NCI-H1694 (cell line): ENCODE measurements at regions not wholly inside any gene's neighbourhood (a gene's known extent, or its start where the extent isn't known, plus 50 kb on each side); places are given as distances from the start of the nearest gene placed in this dataset.
A peak's percentile ranks its signal among the peaks of the same experiment; 100 is the strongest.

Experiments
- DNase-seq: peaks from one replicate; lab custom pipeline; 2025; lab: John Stamatoyannopoulos, UW

- DNase-seq = no peak
Measured at GRCh38 chr1:93013145-93014065, 52.1 kb upstream of the DIPK1A start.

DNA sequence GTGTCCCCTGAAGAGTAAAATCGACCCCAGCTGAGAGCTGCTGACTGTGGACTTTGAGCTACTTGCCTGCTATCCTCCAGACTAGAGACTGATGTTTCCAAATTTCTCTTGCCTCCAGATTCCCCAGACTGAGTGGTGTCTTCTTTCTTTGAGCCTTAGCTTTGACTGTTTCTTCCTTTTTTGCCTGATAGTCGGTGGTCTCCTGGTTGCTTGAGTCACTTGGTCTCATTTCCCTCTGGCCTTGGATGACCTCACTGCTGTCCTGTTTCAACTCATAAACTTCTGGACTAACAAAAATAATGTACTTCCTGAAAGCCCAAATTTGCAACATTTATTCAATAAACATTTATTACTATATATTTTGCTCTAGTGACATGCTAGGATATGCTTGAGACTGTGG lies 52.9 kb upstream of the DIPK1A start:
- DNase-seq = no peak

DNA sequence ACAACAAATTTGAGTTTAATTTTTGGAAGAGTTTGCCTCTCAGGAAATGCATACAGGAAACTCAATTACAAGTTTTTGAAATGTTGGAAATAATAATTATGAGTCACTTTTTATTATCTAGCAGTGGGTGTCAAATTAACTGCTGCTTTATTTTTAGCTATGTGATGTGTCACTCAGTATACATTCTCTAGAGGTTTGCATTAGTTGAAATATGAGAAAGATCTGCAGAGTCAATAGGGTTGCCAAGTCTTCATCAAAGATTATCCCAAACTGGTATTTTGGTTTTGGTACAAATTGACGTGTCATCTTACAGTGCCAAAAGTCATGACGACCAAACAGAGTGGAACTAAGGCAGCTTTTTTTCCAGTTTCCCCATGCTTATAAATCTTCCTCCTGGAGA lies 54.3 kb upstream of the DIPK1A start:
- no peak for DNase-seq

DNA sequence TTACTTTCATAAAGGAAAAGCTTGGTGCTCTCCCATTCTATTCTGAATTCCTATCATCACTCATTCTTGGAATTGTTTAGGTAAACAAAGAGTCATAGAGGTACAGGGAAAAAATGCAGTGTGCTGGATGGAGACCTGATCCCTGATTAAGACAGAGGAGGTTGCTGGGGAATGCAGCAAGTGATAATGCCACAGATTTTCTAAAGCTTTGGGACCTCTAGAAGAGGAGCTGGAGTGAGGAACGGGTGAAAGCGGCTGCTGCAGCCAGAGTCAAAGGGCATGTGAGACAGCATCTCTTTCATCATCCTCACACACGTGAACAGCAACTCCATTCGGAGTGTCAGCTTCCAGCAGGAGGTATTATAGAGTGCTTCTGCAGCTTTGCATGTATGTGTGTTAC lies 54.9 kb upstream of the DIPK1A start:
- no peak for DNase-seq

DNA sequence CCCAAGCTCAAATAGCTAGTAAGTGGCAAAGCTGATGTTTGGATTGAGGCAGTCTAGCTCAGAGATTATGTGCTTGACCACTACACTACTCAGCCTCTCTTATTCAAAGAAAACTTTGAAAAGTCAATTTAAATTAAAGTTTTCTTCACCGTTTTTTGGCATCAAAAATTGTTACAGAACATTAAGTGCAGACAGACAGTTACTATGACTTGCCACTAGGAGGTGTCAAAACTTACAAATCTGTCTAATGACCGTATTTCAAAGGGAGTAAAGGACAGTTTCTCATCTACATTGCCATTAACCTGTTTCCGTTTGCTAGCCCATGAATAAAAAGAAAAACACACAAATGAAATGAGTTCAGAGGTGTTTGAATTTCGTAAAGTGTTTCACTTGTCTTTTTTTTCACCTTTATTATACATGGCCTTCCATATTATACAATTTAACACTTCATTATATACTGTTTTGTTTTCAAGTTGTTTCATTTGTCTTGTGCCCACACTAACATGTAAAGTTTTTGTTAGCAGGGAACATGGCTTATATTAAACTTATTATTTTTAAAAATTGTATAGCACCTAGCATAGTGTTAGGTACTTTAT lies 57.4 kb upstream of the MTF2 start:
- peak; percentile 81 for DNase-seq

DNA sequence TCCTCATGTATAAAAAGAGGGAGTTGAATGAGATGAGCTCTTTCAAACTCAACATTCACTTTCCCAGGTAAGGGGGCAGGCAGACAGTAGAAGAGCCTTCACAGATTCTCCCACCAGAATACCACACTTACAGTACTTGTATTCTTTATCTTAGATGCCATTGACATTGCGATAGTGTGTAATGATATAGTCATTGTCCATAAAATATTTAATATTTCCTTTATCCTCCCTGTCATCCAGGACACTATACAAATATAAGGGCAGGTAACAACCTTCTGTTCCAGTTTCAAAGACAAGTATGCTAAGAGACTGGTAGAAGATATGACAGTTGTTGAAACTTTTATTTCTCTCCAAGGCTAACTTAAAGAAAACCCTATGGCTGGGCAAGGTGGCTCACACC lies 56.5 kb upstream of the MTF2 start:
- no peak for DNase-seq

DNA sequence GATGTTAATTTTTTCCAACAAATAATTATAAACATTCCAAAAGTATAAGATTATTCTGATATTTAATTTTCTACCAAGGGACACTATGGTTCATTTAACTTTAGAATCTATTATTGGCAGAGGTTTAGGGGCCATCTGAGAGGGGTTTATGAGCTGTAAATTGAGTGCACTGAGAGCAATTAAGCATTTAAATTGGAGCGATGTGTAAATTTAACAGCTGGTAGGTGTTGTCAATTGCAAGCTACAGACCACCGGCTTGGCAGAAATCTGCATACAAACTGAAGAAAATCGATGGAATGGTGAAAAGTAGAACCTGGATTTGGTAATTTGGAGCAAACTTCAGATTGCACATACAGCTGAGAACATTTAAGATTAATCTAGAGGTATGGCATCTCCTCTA lies 55.8 kb upstream of the MTF2 start:
- DNase-seq = peak; percentile 93

- no peak for DNase-seq
Measured at GRCh38 chr1:93025572-93025971, 53.5 kb upstream of the MTF2 start.

- DNase-seq = no peak
Measured at GRCh38 chr1:93028542-93028941, 50.5 kb upstream of the MTF2 start.
